HL-60 (cell line): ENCODE measurements at regions not wholly inside any gene's neighbourhood (a gene's known extent, or its start where the extent isn't known, plus 50 kb on each side); places are given as distances from the start of the nearest gene placed in this dataset. TPM values are rescaled to one million over a fixed set of nuclear protein-coding genes. Genes with fewer than 3 reads are reported as not detected.
"Not testable (repeated sequence)": the region's sequence is repeated elsewhere in the genome, so short reads cannot be mapped to it uniquely, and the experiment has no call there.

Experiments used
- DNase-seq, 2 experiments: peaks; one replicate each; pipeline ENCODE4 v3.0.0-alpha.2; 2010 to 2020; ENCODE audit warnings: low read depth in 1 of 2, low spot score in 1 of 2
- H3K27ac ChIP-seq: fragments of 250-450 bp; sonication (Bioruptor Pico); replicated peaks from 2 replicates; pipeline ENCODE4 v1.5.1; 2020; ENCODE audit warnings: mild to moderate bottlenecking, moderate library complexity
- H3K27me3 ChIP-seq: fragments of 250-450 bp; sonication (Bioruptor Pico); 2 replicates; pipeline ENCODE4 v1.5.1; 2021; ENCODE audit warnings: mild to moderate bottlenecking, moderate library complexity; ENCODE audit not compliant: insufficient read depth, poor library complexity, severe bottlenecking
- H3K4me3 ChIP-seq: replicated peaks from 2 replicates; pipeline ENCODE4 v1.5.1; 2011; ENCODE audit warnings: mild to moderate bottlenecking, control low read depth, low read length; ENCODE audit not compliant: insufficient read depth
- CTCF ChIP-seq: IDR thresholded peaks from one replicate; pipeline ENCODE4 v1.5.1; 2011; ENCODE audit warnings: low read length, control low read depth, inconsistent platforms; ENCODE audit not compliant: insufficient read depth
- GABPA ChIP-seq: IDR thresholded peaks from 2 replicates; pipeline ENCODE4 v1.6.1; 2012; ENCODE audit warnings: low read depth
- POLR2AphosphoS5 ChIP-seq: IDR thresholded peaks from 2 replicates; pipeline ENCODE4 v1.6.1; 2012; ENCODE audit warnings: low read depth
- REST ChIP-seq: IDR thresholded peaks from 2 replicates; pipeline ENCODE4 v1.6.1; 2012; ENCODE audit warnings: low read depth; ENCODE audit not compliant: insufficient replicate concordance
- SPI1 ChIP-seq: IDR thresholded peaks from 2 replicates; pipeline ENCODE4 v1.6.1; 2012; ENCODE audit warnings: low read depth, mild to moderate bottlenecking, borderline replicate concordance
- microRNA-seq: library from miRNA; unstranded; fragments of <30 nt; microRNA quantifications from one replicate; pipeline ENCODE4, GENCODE V29; 2018

GRCh38 chr3:151526757-151527156, 65.9 kb upstream of the IGSF10 start:
- no peak for TF ChIP-seq SPI1
- TF ChIP-seq GABPA, result no peak
- TF ChIP-seq REST, result no peak
- TF ChIP-seq POLR2AphosphoS5, result no peak
- no peak for TF ChIP-seq CTCF
- H3K4me3 ChIP-seq, result no peak overlapping the region

GRCh38 chr3:151520105-151520504, 59.2 kb upstream of the IGSF10 start:
- Histone ChIP-seq H3K4me3 (no peak overlapping the region), H3K27ac (no peak overlapping the region), H3K27me3 (no peaks in the 10 kb centered on the region)
- no peak for DNase-seq
- TF ChIP-seq GABPA, result no peak
- no peak for TF ChIP-seq POLR2AphosphoS5

More at GRCh38 chr3:151526757-151527156, 65.9 kb upstream of the IGSF10 start:
- Histone ChIP-seq H3K27me3 (no peaks in the 10 kb centered on the region), H3K27ac (no peak overlapping the region)
- DNase-seq, result no peak

GRCh38 chr3:151511433-151511832, 50.6 kb upstream of the IGSF10 start:
- not testable (repeated sequence) for H3K27ac ChIP-seq, H3K27me3 ChIP-seq, DNase-seq, H3K4me3 ChIP-seq

Small RNAs in the stretch of these regions (microRNA-seq; reads per million reads assigned to microRNA genes)
- gene MIR5186, result not detected
